HepG2 (cell line): ENCODE measurements at regions not wholly inside any gene's neighbourhood (a gene's known extent, or its start where the extent isn't known, plus 50 kb on each side); places are given as distances from the start of the nearest gene placed in this dataset.

ENCODE experiments used
- ATAC-seq: fragments of 200-7000 bp; cut with Tn5 transposase; 3 replicates; pipeline ENCODE4 v1.9.1; 2020; ENCODE audit warnings: mild to moderate bottlenecking, moderate library complexity
- BruUV-seq: library from RNA; stranded (reverse); fragments of 400-500 nt; replicated peaks from 2 replicates; lab custom pipeline; 2021; lab: Mats Ljungman, UMichigan
- CTCF ChIA-PET: fragments of 300-600 bp; formaldehyde crosslinking; extraction: SDS; loops from one replicate; lab custom pipeline; 2021; ENCODE audit warnings: low total read pairs, inconsistent platforms, low intra/inter-chr PET ratio; lab: Yijun Ruan, JAX
- POLR2A ChIA-PET: fragments of 350-600 bp; sonication (Branson Sonifier 250); formaldehyde crosslinking; loops from one replicate; lab custom pipeline; 2020; ENCODE audit warnings: antibody characterized with exemption, inconsistent platforms; lab: Yijun Ruan, JAX
- DNase-seq: peaks from one replicate; pipeline ENCODE4 v3.0.0-alpha.2; 2015; ENCODE audit warnings: low spot score
- FAIRE-seq: peaks from 3 replicates; lab custom pipeline; 2011; peaks lifted over from hg19 to GRCh38; lab: Jason Lieb, UNC
- H2AFZ ChIP-seq: one replicate; pipeline ENCODE4 v1.6.1; 2011; ENCODE audit warnings: low read length, inconsistent platforms
- H3K27ac ChIP-seq: fragments of 300-600 bp; 3 replicates; pipeline ENCODE4 v1.8.0; 2011; ENCODE audit warnings: mixed run types, mild to moderate bottlenecking, mixed read lengths, low read length, inconsistent platforms; ENCODE audit not compliant: insufficient read depth; ENCODE audit errors: extremely low read length
- H3K27me3 ChIP-seq, 2 experiments: fragments of 200-600 bp in 1 of 2; 2 replicates in 1 of 2; 3 replicates in 1 of 2; pipeline versions ENCODE4 v1.6.0 to v1.8.0; 2011; ENCODE audit warnings: low read length in 2 of 2, mild to moderate bottlenecking in 2 of 2, moderate library complexity in 2 of 2, inconsistent platforms in 1 of 2; ENCODE audit not compliant: insufficient read depth in 2 of 2, control insufficient read depth in 1 of 2
- H3K36me3 ChIP-seq, 2 experiments: fragments of 200-600 bp in 1 of 2; replicated peaks in 1 of 2; 2 replicates in 1 of 2; 3 replicates in 1 of 2; pipeline versions ENCODE4 v1.5.1 to v1.8.0; 2011; ENCODE audit warnings: low read length in 2 of 2, inconsistent platforms in 1 of 2; ENCODE audit not compliant: insufficient read depth in 2 of 2, control insufficient read depth in 1 of 2
- H3K4me1 ChIP-seq: 2 replicates; pipeline ENCODE4 v1.5.1; 2012; ENCODE audit warnings: low read length, inconsistent platforms; ENCODE audit not compliant: insufficient read depth
- H3K4me2 ChIP-seq: 2 replicates; pipeline ENCODE4 v1.6.0; 2011; ENCODE audit warnings: low read depth, low read length, inconsistent platforms
- H3K4me3 ChIP-seq, 3 experiments: fragments of 200-600 bp in 1 of 3; sonication (generic), shearing (Covaris generic) in 1 of 3; replicated peaks in 1 of 3; 2 replicates each; pipeline ENCODE4 v1.5.1; 2011 to 2016; ENCODE audit warnings: low read length in 3 of 3, inconsistent platforms in 2 of 3, low read depth in 2 of 3, mild to moderate bottlenecking in 2 of 3, control low read depth in 1 of 3, mixed read lengths in 1 of 3; ENCODE audit not compliant: insufficient read depth in 1 of 3
- H3K79me2 ChIP-seq: one replicate; pipeline ENCODE4 v1.6.1; 2011; ENCODE audit warnings: low read length, inconsistent platforms; ENCODE audit not compliant: insufficient read depth
- H3K9ac ChIP-seq: 2 replicates; pipeline ENCODE4 v1.6.0; 2011; ENCODE audit warnings: mild to moderate bottlenecking, low read depth, low read length, inconsistent platforms; ENCODE audit not compliant: insufficient read depth
- H3K9me3 ChIP-seq: 2 replicates; pipeline ENCODE4 v1.5.1; 2012; ENCODE audit warnings: mild to moderate bottlenecking, low read length
- H4K20me1 ChIP-seq: 2 replicates; pipeline ENCODE4 v1.6.0; 2011; ENCODE audit warnings: inconsistent platforms, mild to moderate bottlenecking, low read length, moderate library complexity; ENCODE audit not compliant: insufficient read depth
- CBFB ChIP-seq: sonication (generic); formaldehyde crosslinking; IDR thresholded peaks from 2 replicates; pipeline ENCODE4 v1.4.0; 2020; ENCODE audit warnings: missing genetic modification reagents
- KLF15 ChIP-seq: sonication (generic); formaldehyde crosslinking; IDR thresholded peaks from 2 replicates; pipeline ENCODE4 v1.8.1; 2023; ENCODE audit warnings: borderline replicate concordance, mild to moderate bottlenecking, inconsistent platforms, missing genetic modification reagents, mixed read lengths
- NBN ChIP-seq: fragments of 450-650 bp; conservative IDR thresholded peaks from 2 replicates; pipeline ENCODE4 v1.6.1; 2017
- RAD51 ChIP-seq: fragments of 450-650 bp; IDR thresholded peaks from 2 replicates; pipeline ENCODE4 v1.6.1; 2016; ENCODE audit warnings: borderline replicate concordance
- SIX1 ChIP-seq: sonication (generic); formaldehyde crosslinking; IDR thresholded peaks from 2 replicates; pipeline ENCODE4 v1.4.0; 2020; ENCODE audit warnings: missing genetic modification reagents, borderline replicate concordance
- SOX13 ChIP-seq, 3 experiments: fragments of 450-650 bp in 1 of 3; sonication (generic) in 1 of 3; formaldehyde crosslinking in 1 of 3; IDR thresholded peaks in 2 of 3; conservative IDR thresholded peaks in 1 of 3; 2 replicates each; pipeline versions ENCODE4 v1.5.0 to v1.6.1; 2016 to 2020; ENCODE audit warnings: antibody characterized with exemption in 1 of 3, mild to moderate bottlenecking in 1 of 3, missing compliant biosample characterization in 1 of 3, missing genetic modification reagents in 1 of 3, moderate library complexity in 1 of 3
- SP1 ChIP-seq, 2 experiments: fragments of 450-650 bp in 1 of 2; sonication (generic) in 1 of 2; formaldehyde crosslinking in 1 of 2; IDR thresholded peaks; 2 replicates each; pipeline versions ENCODE4 v1.4.0 to v1.6.1; 2016 to 2020; ENCODE audit warnings: missing genetic modification reagents in 1 of 2
- XBP1 ChIP-seq: sonication (generic); formaldehyde crosslinking; IDR thresholded peaks from 2 replicates; pipeline ENCODE4 v1.5.0; 2020; ENCODE audit warnings: missing genetic modification reagents
- ZNF788 ChIP-seq: sonication (generic); formaldehyde crosslinking; IDR thresholded peaks from 2 replicates; pipeline ENCODE4 v1.5.0; 2020; ENCODE audit warnings: mild to moderate bottlenecking, missing genetic modification reagents, borderline replicate concordance
- ZSCAN9 ChIP-seq: IDR thresholded peaks from 2 replicates; pipeline ENCODE4 v1.6.1; 2016; ENCODE audit warnings: borderline replicate concordance
- WGBS: methylation state at CpG from one replicate; pipeline ENCODE4 v1.1.6; 2017; ENCODE audit warnings: low lambda C conversion rate; 5-methylcytosine and 5-hydroxymethylcytosine counted together
- in situ Hi-C: cut with HindIII; loops from 2 replicates; pipeline ENCODE4 v1.10.0; 2017; ENCODE audit warnings: low pct_unique_long_range_greater_than_20kb; ENCODE audit not compliant: extremely low pct_ligation_motif_present
- intact Hi-C: fragments of 100-400 bp; cut with micrococcal nuclease; formaldehyde crosslinking; loops from one replicate; pipeline ENCODE4 v1.10.0; 2022; ENCODE audit not compliant: unreplicated experiment
- TF ChIP-seq, protein P1 (sequence below), 2 experiments: fragments of 450-650 bp in 1 of 2; sonication (generic) in 1 of 2; formaldehyde crosslinking; IDR thresholded peaks; 2 replicates each; pipeline versions ENCODE4 v1.5.0 to v1.8.0; 2020 to 2022; ENCODE audit warnings: mild to moderate bottlenecking in 1 of 2, missing genetic modification reagents in 1 of 2
- TF ChIP-seq, protein P2 (sequence below): sonication (generic); formaldehyde crosslinking; IDR thresholded peaks from 2 replicates; pipeline ENCODE4 v1.4.0; 2020; ENCODE audit warnings: missing genetic modification reagents

DNA sequence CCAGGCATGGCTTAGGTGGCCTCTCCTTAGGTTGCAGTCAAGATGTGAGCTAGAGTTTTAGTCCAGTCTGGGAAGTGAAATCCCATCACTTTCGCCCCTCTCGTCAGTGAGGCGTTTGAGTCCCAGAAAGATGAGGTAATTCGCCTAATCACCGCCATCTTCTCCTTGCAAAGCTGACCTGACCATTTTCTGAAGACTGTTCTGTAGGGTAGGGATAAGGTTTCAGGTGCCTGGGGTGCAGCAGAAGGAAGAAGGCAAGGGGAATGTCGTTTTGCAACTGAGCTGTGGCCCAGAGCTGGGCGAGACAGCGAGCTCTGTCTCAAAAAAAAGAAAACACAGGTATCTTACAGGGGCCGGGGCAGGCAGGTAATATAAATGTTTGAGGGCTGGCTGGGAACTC, 61.7 kb upstream of the CECR2 start (continued):
- TF ChIP-seq SIX1 (CRISPR knock-in tag) = no peak
- TF ChIP-seq NBN = no peak
- no peak for TF ChIP-seq XBP1
- no peak for TF ChIP-seq RAD51

DNA sequence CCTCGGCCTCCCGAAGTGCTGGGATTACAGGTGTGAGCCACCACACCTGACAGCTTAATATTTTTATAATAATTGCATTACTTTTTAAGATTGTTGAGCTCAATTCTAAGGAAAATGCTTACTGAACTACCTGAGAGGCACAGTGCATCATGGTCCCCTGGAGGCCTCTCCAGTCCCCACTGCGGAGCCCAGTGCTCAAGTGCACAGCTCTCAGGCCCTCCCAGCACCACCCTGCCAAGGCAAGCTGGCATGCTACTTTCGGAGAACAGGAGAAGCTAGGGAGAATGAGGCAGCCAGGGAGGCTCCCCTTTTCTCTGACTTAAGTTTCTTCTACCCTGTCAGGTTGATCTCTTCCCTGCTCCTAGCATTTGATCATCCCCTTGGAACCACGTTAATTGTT, 64.2 kb upstream of the CECR2 start:
- H4K20me1 ChIP-seq = no peaks in the 10 kb centered on the region
- in situ Hi-C loops (no loop called here), intact Hi-C loops (no loop called here)
- FAIRE-seq (no peak), ATAC-seq (no peak), DNase-seq (no peak)
- WGBS = 36% methylated on average over 5 of the region's 5 CpGs
- no peaks in the 10 kb centered on the region for H3K36me3 ChIP-seq
- no peaks in the 10 kb centered on the region for H3K9me3 ChIP-seq
- H3K4me2 ChIP-seq = no peak overlapping the region
- no peak overlapping the region for H3K27ac ChIP-seq
- H3K27me3 ChIP-seq = 0 out of 5 replicates have a peak, but pooled peaks cover 0 to 4% of the 10 kb centered on the region in 2 experiments
- CTCF ChIA-PET = no interaction called here
- TF ChIP-seq SOX13 (IDR thresholded peaks at IDR 0.05) (no peak), SOX13 (CRISPR knock-in tag; conservative IDR thresholded peaks at IDR 0.05 in 1 of 2, IDR thresholded peaks at IDR 0.05 in 1 of 2) (no peak), CBFB (CRISPR knock-in tag) (no peak), SP1 (IDR thresholded peaks at IDR 0.05) (no peak), SP1 (CRISPR knock-in tag; IDR thresholded peaks at IDR 0.05) (no peak), ZSCAN9 (CRISPR knock-in tag) (no peak), ZNF788 (CRISPR knock-in tag) (no peak), KLF15 (CRISPR knock-in tag) (no peak)
- TF ChIP-seq, protein P1, sequence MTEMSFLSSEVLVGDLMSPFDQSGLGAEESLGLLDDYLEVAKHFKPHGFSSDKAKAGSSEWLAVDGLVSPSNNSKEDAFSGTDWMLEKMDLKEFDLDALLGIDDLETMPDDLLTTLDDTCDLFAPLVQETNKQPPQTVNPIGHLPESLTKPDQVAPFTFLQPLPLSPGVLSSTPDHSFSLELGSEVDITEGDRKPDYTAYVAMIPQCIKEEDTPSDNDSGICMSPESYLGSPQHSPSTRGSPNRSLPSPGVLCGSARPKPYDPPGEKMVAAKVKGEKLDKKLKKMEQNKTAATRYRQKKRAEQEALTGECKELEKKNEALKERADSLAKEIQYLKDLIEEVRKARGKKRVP (CRISPR knock-in tag; IDR thresholded peaks at IDR 0.05) = no peak
- TF ChIP-seq, protein P2, sequence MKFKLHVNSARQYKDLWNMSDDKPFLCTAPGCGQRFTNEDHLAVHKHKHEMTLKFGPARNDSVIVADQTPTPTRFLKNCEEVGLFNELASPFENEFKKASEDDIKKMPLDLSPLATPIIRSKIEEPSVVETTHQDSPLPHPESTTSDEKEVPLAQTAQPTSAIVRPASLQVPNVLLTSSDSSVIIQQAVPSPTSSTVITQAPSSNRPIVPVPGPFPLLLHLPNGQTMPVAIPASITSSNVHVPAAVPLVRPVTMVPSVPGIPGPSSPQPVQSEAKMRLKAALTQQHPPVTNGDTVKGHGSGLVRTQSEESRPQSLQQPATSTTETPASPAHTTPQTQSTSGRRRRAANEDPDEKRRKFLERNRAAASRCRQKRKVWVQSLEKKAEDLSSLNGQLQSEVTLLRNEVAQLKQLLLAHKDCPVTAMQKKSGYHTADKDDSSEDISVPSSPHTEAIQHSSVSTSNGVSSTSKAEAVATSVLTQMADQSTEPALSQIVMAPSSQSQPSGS (CRISPR knock-in tag) = no peak
- H2AFZ ChIP-seq = no peak overlapping the region
- no peak overlapping the region for H3K4me3 ChIP-seq
- no peak overlapping the region for H3K9ac ChIP-seq
- H3K4me1 ChIP-seq = no peaks in the 10 kb centered on the region
- H3K79me2 ChIP-seq = no peaks in the 10 kb centered on the region
- POLR2A ChIA-PET = no interaction called here
- BruUV-seq = no TSS peak
